OCI-LY3 (cell line): ENCODE measurements at regions not wholly inside any gene's neighbourhood (a gene's known extent, or its start where the extent isn't known, plus 50 kb on each side); places are given as distances from the start of the nearest gene placed in this dataset.

Source experiments
- H2AFZ ChIP-seq: fragments of 200-600, 300-600 bp; shearing (Covaris generic); 2 replicates; pipeline ENCODE4 v1.6.0; 2014; ENCODE audit warnings: antibody characterized with exemption, low read depth, low read length
- H3K27ac ChIP-seq: fragments of 200-600, 300-600 bp; sonication (generic); 2 replicates; pipeline ENCODE4 v1.5.1; 2014; ENCODE audit warnings: mild to moderate bottlenecking, low read length, moderate library complexity, mixed read lengths
- H3K27me3 ChIP-seq: fragments of 200-600, 300-600 bp; sonication (generic); 2 replicates; pipeline ENCODE4 v1.6.1; 2014; ENCODE audit warnings: low read depth, low read length, mixed read lengths
- H3K36me3 ChIP-seq: fragments of 200-600, 300-600 bp; sonication (generic); replicated peaks from 2 replicates; pipeline ENCODE3; 2014; ENCODE audit warnings: low read depth, low read length, mixed read lengths
- H3K4me1 ChIP-seq: fragments of 300-600, 200-600 bp; sonication (generic); 2 replicates; pipeline ENCODE4 v1.6.1; 2014; ENCODE audit warnings: low read length, mixed read lengths
- H3K4me2 ChIP-seq: fragments of 200-600, 300-600 bp; sonication (generic); 2 replicates; pipeline ENCODE4 v1.6.1; 2014; ENCODE audit warnings: low read length, mixed read lengths
- H3K4me3 ChIP-seq: fragments of 300-600, 200-600 bp; sonication (generic); 2 replicates; pipeline ENCODE4 v1.5.1; 2014; ENCODE audit warnings: antibody characterized with exemption, mild to moderate bottlenecking, low read length, moderate library complexity
- H3K79me2 ChIP-seq: fragments of 300-600, 200-600 bp; shearing (Covaris generic); 2 replicates; pipeline ENCODE4 v1.6.1; 2014; ENCODE audit warnings: mild to moderate bottlenecking, low read length, mixed read lengths
- H3K9ac ChIP-seq: fragments of 300-600, 200-600 bp; shearing (Covaris generic); 2 replicates; pipeline ENCODE4 v1.6.0; 2014; ENCODE audit warnings: mild to moderate bottlenecking, low read length, moderate library complexity
- H3K9me3 ChIP-seq: fragments of 200-600, 300-600 bp; shearing (Covaris generic); 2 replicates; pipeline ENCODE4 v1.6.1; 2014; ENCODE audit warnings: low read length, mixed read lengths; ENCODE audit not compliant: insufficient read depth
- H4K20me1 ChIP-seq: fragments of 200-600, 300-600 bp; sonication (generic); 2 replicates; pipeline ENCODE4 v1.6.1; 2016; ENCODE audit warnings: low read length, mixed read lengths; ENCODE audit not compliant: insufficient read depth
- CTCF ChIP-seq: fragments of 200-600, 300-600 bp; sonication (generic); IDR thresholded peaks from 2 replicates; pipeline ENCODE4 v1.5.1; 2014; ENCODE audit warnings: antibody characterized with exemption, low read length, low read depth
- EZH2phosphoT487 ChIP-seq: fragments of 200-600 bp; shearing (Covaris generic); IDR thresholded peaks from 2 replicates; pipeline ENCODE4 v1.6.1; 2018; ENCODE audit warnings: antibody characterized with exemption, mixed run types, low read depth

- no peak overlapping the region for H3K27ac ChIP-seq
- H3K27me3 ChIP-seq, result no peaks in the 10 kb centered on the region
- H3K36me3 ChIP-seq, result no peaks in the 10 kb centered on the region
- H3K4me3 ChIP-seq, result no peak overlapping the region
- no peak overlapping the region for H3K9ac ChIP-seq
- no peaks in the 10 kb centered on the region for H3K79me2 ChIP-seq
- TF ChIP-seq EZH2phosphoT487 (no peak), CTCF (no peak)
- no peaks in the 10 kb centered on the region for H3K9me3 ChIP-seq
- peaks cover under 1% of the 10 kb centered on the region for H3K4me1 ChIP-seq
- H2AFZ ChIP-seq, result no peak overlapping the region
- H4K20me1 ChIP-seq, result no peaks in the 10 kb centered on the region
- H3K4me2 ChIP-seq, result no peak overlapping the region
These were observed 344.6 kb upstream of the CTNND2 start for GRCh38 chr5:12248831-12249230.

GRCh38 chr5:12246036-12246435 lies 341.8 kb upstream of the CTNND2 start:
- Histone ChIP-seq H3K9me3 (no peaks in the 10 kb centered on the region), H4K20me1 (no peaks in the 10 kb centered on the region), H3K27ac (no peak overlapping the region), H3K4me2 (no peak overlapping the region), H3K9ac (no peak overlapping the region), H3K36me3 (no peaks in the 10 kb centered on the region), H3K4me1 (peaks cover 11% of the 10 kb centered on the region), H3K79me2 (no peaks in the 10 kb centered on the region), H3K4me3 (no peak overlapping the region), H2AFZ (no peak overlapping the region), H3K27me3 (no peaks in the 10 kb centered on the region)
- TF ChIP-seq CTCF, result no peak
- no peak for TF ChIP-seq EZH2phosphoT487

- TF ChIP-seq CTCF (no peak), EZH2phosphoT487 (no peak)
- no peaks in the 10 kb centered on the region for H3K36me3 ChIP-seq
- H3K4me1 ChIP-seq, result peaks cover 11% of the 10 kb centered on the region
- no peak overlapping the region for H3K4me2 ChIP-seq
- no peaks in the 10 kb centered on the region for H3K9me3 ChIP-seq
- H3K27ac ChIP-seq, result no peak overlapping the region
- H3K27me3 ChIP-seq, result no peaks in the 10 kb centered on the region
- H4K20me1 ChIP-seq, result no peaks in the 10 kb centered on the region
- H2AFZ ChIP-seq, result no peak overlapping the region
- no peaks in the 10 kb centered on the region for H3K79me2 ChIP-seq
- H3K4me3 ChIP-seq, result no peak overlapping the region
- no peak overlapping the region for H3K9ac ChIP-seq
These were observed 341.2 kb upstream of the CTNND2 start for GRCh38 chr5:12245429-12245828.

- no peak overlapping the region for H3K9ac ChIP-seq
- no peak overlapping the region for H3K4me3 ChIP-seq
- 0 out of 2 replicates have a peak overlapping the region, but pooled peaks have one; percentile 11 for H2AFZ ChIP-seq
- no peak overlapping the region for H3K27ac ChIP-seq
- H3K79me2 ChIP-seq, result no peaks in the 10 kb centered on the region
- no peaks in the 10 kb centered on the region for H3K9me3 ChIP-seq
- peaks cover 11% of the 10 kb centered on the region for H3K4me1 ChIP-seq
- TF ChIP-seq CTCF (no peak), EZH2phosphoT487 (no peak)
- H3K4me2 ChIP-seq, result peak overlapping the region; percentile 37
- no peaks in the 10 kb centered on the region for H4K20me1 ChIP-seq
- no peaks in the 10 kb centered on the region for H3K36me3 ChIP-seq
- H3K27me3 ChIP-seq, result no peaks in the 10 kb centered on the region
These were observed 339.0 kb upstream of the CTNND2 start for GRCh38 chr5:12242950-12243888.
